T-cell (primary cell): ENCODE measurements at regions not wholly inside any gene's neighbourhood (a gene's known extent, or its start where the extent isn't known, plus 50 kb on each side); places are given as distances from the start of the nearest gene placed in this dataset.

Experiments used
- ATAC-seq, 4 experiments: fragments of 200-7000 bp in 3 of 4; fragments of 150-1000 bp in 1 of 4; cut with Tn5 transposase; replicated peaks in 1 of 4; 1 replicate in 3 of 4; 2 replicates in 1 of 4; pipeline ENCODE4 v1.10.0; 2021; ENCODE audit warnings: moderate library complexity in 3 of 4, mild to moderate bottlenecking in 2 of 4, moderate number of reproducible peaks in 1 of 4
- CTCF ChIA-PET, 2 donors: fragments of 300-600 bp; sonication (Branson Sonifier 250); formaldehyde crosslinking; loops; one replicate each; lab custom pipeline; 2022; ENCODE audit warnings: antibody characterized with exemption in 2 of 2; lab: Charles Lee
- POLR2A ChIA-PET, 2 donors: fragments of 300-600 bp; sonication (Branson Sonifier 250); formaldehyde crosslinking; loops; one replicate each; lab custom pipeline; 2022; ENCODE audit warnings: antibody characterized with exemption in 2 of 2; lab: Charles Lee
- DNase-seq, 35 experiments: peaks; one replicate each; pipeline versions ENCODE4 v3.0.0 to v3.0.0-alpha.2; 2013 to 2023
- H3K27ac ChIP-seq: one replicate; pipeline ENCODE4 v1.5.1; 2013; ENCODE audit warnings: low read length
- H3K27me3 ChIP-seq, 2 experiments: replicated peaks in 1 of 2; 1 replicate in 1 of 2; 2 replicates in 1 of 2; pipeline versions ENCODE4 v1.6.1 to v1.7.0; 2013; ENCODE audit warnings: low read length in 1 of 2, mixed read lengths in 1 of 2; ENCODE audit not compliant: control insufficient read depth in 2 of 2, insufficient read depth in 2 of 2; ENCODE audit errors: extremely low read depth in 1 of 2
- H3K36me3 ChIP-seq, 2 donors: 1 replicate in 1 of 2; 2 replicates in 1 of 2; pipeline versions ENCODE4 v1.6.1 to v1.7.0; 2013; ENCODE audit warnings: low read length in 1 of 2; ENCODE audit not compliant: control insufficient read depth in 2 of 2, insufficient read depth in 1 of 2; ENCODE audit errors: extremely low read depth in 1 of 2
- H3K4me1 ChIP-seq, 2 experiments: 1 replicate in 1 of 2; 2 replicates in 1 of 2; pipeline versions ENCODE4 v1.6.1 to v1.7.0; 2013; ENCODE audit warnings: low read length in 2 of 2, mixed read lengths in 1 of 2; ENCODE audit not compliant: insufficient read depth in 2 of 2, control insufficient read depth in 1 of 2; ENCODE audit errors: extremely low read depth in 1 of 2
- H3K4me3 ChIP-seq, 2 donors: 1 replicate in 1 of 2; 2 replicates in 1 of 2; pipeline versions ENCODE4 v1.5.1 to v1.7.0; 2013; ENCODE audit warnings: mild to moderate bottlenecking in 2 of 2, low read length in 1 of 2, moderate library complexity in 1 of 2; ENCODE audit not compliant: control insufficient read depth in 1 of 2; ENCODE audit errors: extremely low read depth in 1 of 2
- H3K9me3 ChIP-seq: 2 replicates; pipeline ENCODE4 v1.7.0; 2013
- H3K27ac Mint-ChIP-seq, 2 donors: one replicate each; pipeline ENCODE4 v1.8.0; 2020 to 2021; ENCODE audit warnings: mild to moderate bottlenecking in 2 of 2, mixed read lengths in 2 of 2
- H3K27me3 Mint-ChIP-seq, 2 donors: one replicate each; pipeline ENCODE4 v1.8.0; 2021 to 2022; ENCODE audit warnings: mixed read lengths in 2 of 2
- H3K36me3 Mint-ChIP-seq: one replicate; pipeline ENCODE4 v1.8.0; 2021; ENCODE audit warnings: mixed read lengths
- H3K4me1 Mint-ChIP-seq, 3 donors: one replicate each; pipeline ENCODE4 v1.8.0; 2020 to 2022; ENCODE audit warnings: mixed read lengths in 3 of 3, mild to moderate bottlenecking in 1 of 3
- H3K4me3 Mint-ChIP-seq, 3 donors: one replicate each; pipeline ENCODE4 v1.8.0; 2020 to 2022; ENCODE audit warnings: mild to moderate bottlenecking in 3 of 3, mixed read lengths in 3 of 3, moderate library complexity in 3 of 3
- H3K9me3 Mint-ChIP-seq, 3 donors: one replicate each; pipeline ENCODE4 v1.8.0; 2020 to 2022; ENCODE audit warnings: mixed read lengths in 3 of 3
- WGBS: methylation state at CpG from one replicate; pipeline ENCODE4 v1.1.5; 2013; ENCODE audit warnings: missing lambda C conversion rate; ENCODE audit not compliant: insufficient coverage; 5-methylcytosine and 5-hydroxymethylcytosine counted together

DNA sequence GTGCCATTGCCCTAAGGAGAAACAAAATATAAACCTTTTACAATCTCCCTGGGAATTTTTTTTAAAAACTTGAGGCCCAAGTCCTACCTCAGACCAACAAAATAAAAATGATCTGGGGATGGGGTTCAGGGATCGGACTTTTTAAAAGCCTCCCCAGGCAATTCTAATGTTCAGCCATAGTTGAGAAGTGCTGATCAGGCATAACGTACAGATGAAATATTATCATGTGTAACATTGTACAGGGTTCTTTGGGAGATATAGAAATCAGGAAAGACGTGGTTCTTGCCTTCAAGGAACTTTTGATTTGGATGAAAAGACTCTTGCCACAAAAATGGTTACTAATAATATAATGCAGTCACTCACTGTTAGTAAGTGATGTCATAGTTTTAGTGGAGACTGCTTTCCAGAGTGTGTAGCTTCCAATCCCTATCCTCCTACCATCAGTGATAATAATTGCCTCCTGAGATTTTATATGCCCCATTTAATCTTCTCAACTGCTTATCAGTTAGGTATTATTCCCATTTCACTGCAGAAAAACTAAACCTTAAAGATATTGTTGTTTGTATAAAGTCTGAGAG, 135.6 kb downstream of the BRMS1L start:
- no peak overlapping the region for H3K27ac Mint-ChIP-seq
- no peaks in the 10 kb centered on the region for H3K9me3 ChIP-seq
- no peak overlapping the region for H3K27ac ChIP-seq
- ChIA-PET POLR2A (no interaction called here), CTCF (no interaction called here)
- DNase-seq (no peak), ATAC-seq (no peak)
- H3K36me3 ChIP-seq, result no peaks in the 10 kb centered on the region
- no peaks in the 10 kb centered on the region for H3K4me1 Mint-ChIP-seq
- no peaks in the 10 kb centered on the region for H3K36me3 Mint-ChIP-seq
- H3K9me3 Mint-ChIP-seq, result no peaks in the 10 kb centered on the region
- no peak overlapping the region for H3K4me3 ChIP-seq
- no peak overlapping the region for H3K4me3 Mint-ChIP-seq
- no peaks in the 10 kb centered on the region for H3K4me1 ChIP-seq
- WGBS, result no CpG with 5 or more reads among the region's 3 CpGs
- no peaks in the 10 kb centered on the region for H3K27me3 ChIP-seq
- H3K27me3 Mint-ChIP-seq, result no peaks in the 10 kb centered on the region

DNA sequence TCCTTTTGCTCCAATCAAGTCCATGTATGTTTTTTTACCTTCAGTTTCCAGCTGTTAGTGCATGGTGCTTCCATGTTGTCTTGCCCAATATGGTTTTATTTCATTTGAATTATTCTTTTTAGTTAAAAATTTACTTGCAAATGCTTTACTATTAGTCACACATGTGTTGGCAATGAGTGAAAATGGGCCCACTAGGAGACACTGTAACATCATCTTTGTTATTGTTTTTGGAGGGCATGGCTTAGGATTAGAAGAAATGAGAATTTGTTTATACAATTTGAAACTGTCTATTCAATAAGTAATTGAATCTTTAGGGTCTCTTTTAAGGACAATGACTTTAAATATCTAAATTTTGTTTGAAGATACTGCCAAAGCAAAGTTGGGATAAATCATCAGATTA, 133.7 kb downstream of the BRMS1L start:
- Mint-ChIP-seq H3K4me1 (no peaks in the 10 kb centered on the region), H3K4me3 (no peak overlapping the region), H3K9me3 (no peaks in the 10 kb centered on the region), H3K27me3 (peaks cover 3 to 4% of the 10 kb centered on the region in 2 donors), H3K27ac (no peak overlapping the region), H3K36me3 (no peaks in the 10 kb centered on the region)
- ATAC-seq (no peak), DNase-seq (no peak)
- H3K9me3 ChIP-seq, result no peaks in the 10 kb centered on the region
- ChIA-PET POLR2A (no interaction called here), CTCF (interaction anchor here in 1 of 2 donors (0.5 kb wide), 1 partner anchor 15 kb away, joined by 3 read pairs; no protein-coding TSS in a partner anchor)
- H3K27ac ChIP-seq, result no peak overlapping the region
- H3K36me3 ChIP-seq, result no peaks in the 10 kb centered on the region
- no peaks in the 10 kb centered on the region for H3K27me3 ChIP-seq
- no peak overlapping the region for H3K4me3 ChIP-seq
- H3K4me1 ChIP-seq, result no peaks in the 10 kb centered on the region

DNA sequence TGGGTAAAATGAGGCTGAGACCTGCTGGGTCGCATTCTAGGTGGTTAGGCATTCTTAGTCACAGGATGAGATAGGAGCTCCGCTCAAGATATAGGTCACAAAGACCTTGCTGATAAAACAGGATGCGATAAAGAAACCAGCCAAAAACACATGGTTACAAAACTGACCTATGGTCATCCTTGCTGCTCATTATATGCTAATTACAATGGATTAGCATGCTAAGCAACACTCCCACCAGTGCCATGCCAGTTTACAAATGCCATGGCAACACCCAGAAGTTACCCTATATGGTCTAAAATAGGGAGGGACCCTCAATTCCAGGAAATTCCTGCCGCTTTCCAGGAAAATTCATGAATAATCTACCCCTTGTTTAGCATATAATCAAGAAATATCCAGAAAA, 132.4 kb downstream of the BRMS1L start:
- ChIA-PET POLR2A (no interaction called here), CTCF (no interaction called here)
- no peaks in the 10 kb centered on the region for H3K4me1 ChIP-seq
- no peak overlapping the region for H3K4me3 ChIP-seq
- 100% methylated on average over 1 of the region's 4 CpGs for WGBS
- H3K27me3 ChIP-seq, result no peaks in the 10 kb centered on the region
- H3K9me3 ChIP-seq, result no peaks in the 10 kb centered on the region
- no peaks in the 10 kb centered on the region for H3K36me3 ChIP-seq
- no peak for ATAC-seq
- Mint-ChIP-seq H3K36me3 (no peaks in the 10 kb centered on the region), H3K27ac (no peak overlapping the region), H3K4me1 (no peaks in the 10 kb centered on the region), H3K9me3 (no peaks in the 10 kb centered on the region), H3K4me3 (no peak overlapping the region), H3K27me3 (peaks cover 3 to 4% of the 10 kb centered on the region in 2 donors)
- no peak overlapping the region for H3K27ac ChIP-seq
- no peak for DNase-seq

DNA sequence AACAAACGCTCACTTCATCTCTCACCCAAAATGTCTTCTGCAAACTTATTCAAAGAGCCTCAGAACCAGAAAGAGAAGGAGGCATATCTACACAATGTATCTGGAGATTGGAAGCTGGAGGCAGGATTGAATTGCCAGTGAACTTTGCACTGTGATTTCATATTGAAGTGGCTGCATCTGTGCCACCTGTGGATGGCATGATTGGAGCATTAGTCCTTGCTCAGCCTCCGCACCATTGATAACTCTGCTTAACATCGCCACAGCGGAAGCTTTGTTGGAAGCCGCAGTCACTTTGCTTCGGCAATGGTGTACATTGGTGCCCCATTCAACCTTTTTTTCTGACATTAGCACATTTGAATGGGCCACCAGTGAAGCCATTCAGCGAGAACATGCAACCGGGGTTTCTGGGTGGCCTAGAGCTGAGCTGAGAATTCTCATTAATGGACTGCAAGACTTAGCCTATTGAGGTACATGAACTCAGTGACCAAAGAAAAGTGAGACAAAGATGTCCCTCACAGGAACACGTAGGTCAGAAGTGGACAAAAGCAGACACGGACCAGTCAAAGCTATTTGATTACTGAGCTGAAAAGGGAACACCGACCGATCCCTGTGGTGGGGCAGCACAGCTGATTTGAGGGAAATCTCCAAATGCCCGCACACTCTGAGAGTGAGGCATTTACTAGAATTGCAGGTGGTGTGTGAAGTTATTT, 130.4 kb downstream of the BRMS1L start:
- H3K36me3 Mint-ChIP-seq, result no peaks in the 10 kb centered on the region

DNA sequence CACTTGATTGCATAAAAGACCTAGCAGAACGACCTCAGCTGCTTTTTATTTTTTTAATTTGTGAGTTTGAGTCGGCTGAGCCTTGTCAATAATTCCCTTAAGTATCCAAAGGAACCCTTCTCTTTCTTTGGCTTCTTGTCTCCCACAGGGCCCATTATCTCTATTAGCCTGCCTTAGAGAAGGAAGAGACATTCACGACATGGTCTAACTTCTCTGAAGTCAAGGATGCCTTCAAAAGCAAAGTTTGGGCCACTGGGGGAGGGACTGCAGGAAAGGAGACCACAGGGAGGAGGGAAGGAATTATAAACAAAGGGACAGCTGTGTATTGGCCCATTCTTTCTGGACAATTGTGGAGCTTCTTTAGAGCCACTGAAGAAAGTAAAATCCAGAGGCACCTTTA, 126.4 kb downstream of the BRMS1L start:
- no peaks in the 10 kb centered on the region for H3K9me3 Mint-ChIP-seq
- POLR2A ChIA-PET, result no interaction called here
- H3K4me3 Mint-ChIP-seq, result no peak overlapping the region
- Histone ChIP-seq H3K27ac (no peak overlapping the region), H3K4me3 (no peak overlapping the region), H3K36me3 (no peaks in the 10 kb centered on the region), H3K27me3 (no peaks in the 10 kb centered on the region), H3K9me3 (no peaks in the 10 kb centered on the region), H3K4me1 (no peaks in the 10 kb centered on the region)
- ATAC-seq (no peak), DNase-seq (no peak)
- CTCF ChIA-PET, result interaction anchor here in 1 of 2 donors (0.6 kb wide), 1 partner anchor 421 kb away, joined by 4 read pairs; no protein-coding TSS in a partner anchor
- H3K27me3 Mint-ChIP-seq, result peaks cover 4 to 6% of the 10 kb centered on the region in 2 donors
- no peaks in the 10 kb centered on the region for H3K36me3 Mint-ChIP-seq
- WGBS, result no CpG with 5 or more reads among the region's 3 CpGs
- H3K27ac Mint-ChIP-seq, result no peak overlapping the region
- H3K4me1 Mint-ChIP-seq, result no peaks in the 10 kb centered on the region

More for the DNA sequence above, 130.4 kb downstream of the BRMS1L start:
- H3K9me3 Mint-ChIP-seq, result no peaks in the 10 kb centered on the region
- ATAC-seq, result no peak
- no peak for DNase-seq
- no peaks in the 10 kb centered on the region for H3K27me3 ChIP-seq
- H3K27me3 Mint-ChIP-seq, result peaks cover 4 to 6% of the 10 kb centered on the region in 2 donors
- WGBS, result 87% methylated on average over 11 of the region's 13 CpGs
- ChIA-PET CTCF (no interaction called here), POLR2A (no interaction called here)
- no peak overlapping the region for H3K27ac ChIP-seq
- H3K27ac Mint-ChIP-seq, result no peak overlapping the region
- no peaks in the 10 kb centered on the region for H3K36me3 ChIP-seq
- no peaks in the 10 kb centered on the region for H3K9me3 ChIP-seq
- no peak overlapping the region for H3K4me3 Mint-ChIP-seq
- no peaks in the 10 kb centered on the region for H3K4me1 ChIP-seq
- no peaks in the 10 kb centered on the region for H3K4me1 Mint-ChIP-seq
- no peak overlapping the region for H3K4me3 ChIP-seq

DNA sequence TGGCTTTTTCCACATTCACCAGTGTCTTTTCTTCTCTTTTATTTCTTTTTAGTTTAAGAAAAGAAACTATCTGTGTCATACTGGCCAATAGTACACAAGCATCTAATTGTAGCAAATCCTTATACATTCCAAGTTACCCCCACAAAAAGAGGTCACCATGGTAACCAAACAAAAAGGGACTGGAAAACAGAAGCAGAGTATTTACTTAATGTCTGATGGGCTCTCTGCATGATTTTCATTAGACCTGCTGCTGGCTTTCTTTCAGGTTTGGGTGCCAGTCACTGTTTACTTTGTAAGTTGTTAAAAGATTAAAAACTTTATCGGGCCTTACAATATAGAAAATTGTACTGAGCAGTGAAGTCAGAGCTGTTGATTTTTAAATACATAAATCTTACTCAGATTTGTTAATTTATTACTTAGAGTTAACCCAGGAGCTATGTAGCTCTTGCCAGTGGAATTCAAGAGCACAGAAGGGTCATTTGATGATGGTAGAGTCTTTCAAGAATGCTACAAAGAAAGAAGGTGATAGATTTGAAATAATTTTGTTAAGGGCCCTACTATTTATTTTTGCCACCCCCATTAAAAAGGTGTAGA, 123.9 kb downstream of the BRMS1L start:
- Mint-ChIP-seq H3K27me3 (peaks cover 0 to 2% of the 10 kb centered on the region in 2 donors), H3K36me3 (no peaks in the 10 kb centered on the region), H3K4me1 (peaks cover 0 to 2% (median 0%) of the 10 kb centered on the region in 3 donors), H3K27ac (no peak overlapping the region), H3K4me3 (no peak overlapping the region), H3K9me3 (no peaks in the 10 kb centered on the region)
- no CpG with 5 or more reads among the region's 1 CpG for WGBS
- no peaks in the 10 kb centered on the region for H3K9me3 ChIP-seq
- CTCF ChIA-PET, result no interaction called here
- no peaks in the 10 kb centered on the region for H3K36me3 ChIP-seq
- H3K4me1 ChIP-seq, result no peaks in the 10 kb centered on the region
- no peak for DNase-seq
- no peak overlapping the region for H3K4me3 ChIP-seq
- H3K27ac ChIP-seq, result no peak overlapping the region
- POLR2A ChIA-PET, result no interaction called here
- ATAC-seq, result no peak
- no peaks in the 10 kb centered on the region for H3K27me3 ChIP-seq
